ENCODE measurements at regions not wholly inside any gene's neighbourhood (a gene's known extent, or its start where the extent isn't known, plus 50 kb on each side); places are given as distances from the start of the nearest gene placed in this dataset.

DNA sequence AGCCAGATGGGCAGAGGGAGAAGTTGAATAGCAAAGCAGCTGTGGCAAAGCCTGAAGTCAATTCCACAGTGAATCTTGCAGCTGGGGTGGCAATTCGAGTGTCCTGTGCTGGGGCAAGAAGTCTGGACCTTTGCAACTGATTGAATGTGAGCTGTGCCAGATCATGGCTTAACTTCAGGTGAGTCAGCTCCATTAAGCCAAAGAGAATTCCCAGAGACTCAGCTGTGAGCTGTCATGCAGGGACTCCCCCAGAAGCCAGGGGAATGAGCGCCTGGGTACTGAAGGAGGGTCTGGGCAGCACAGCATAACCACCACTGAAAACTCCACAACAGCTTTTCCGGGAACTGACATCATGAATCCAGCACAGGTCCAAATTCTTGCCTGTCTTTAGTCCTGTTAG is 153.5 kb upstream of the TRPC7 start:
- TF ChIP-seq, protein P1, sequence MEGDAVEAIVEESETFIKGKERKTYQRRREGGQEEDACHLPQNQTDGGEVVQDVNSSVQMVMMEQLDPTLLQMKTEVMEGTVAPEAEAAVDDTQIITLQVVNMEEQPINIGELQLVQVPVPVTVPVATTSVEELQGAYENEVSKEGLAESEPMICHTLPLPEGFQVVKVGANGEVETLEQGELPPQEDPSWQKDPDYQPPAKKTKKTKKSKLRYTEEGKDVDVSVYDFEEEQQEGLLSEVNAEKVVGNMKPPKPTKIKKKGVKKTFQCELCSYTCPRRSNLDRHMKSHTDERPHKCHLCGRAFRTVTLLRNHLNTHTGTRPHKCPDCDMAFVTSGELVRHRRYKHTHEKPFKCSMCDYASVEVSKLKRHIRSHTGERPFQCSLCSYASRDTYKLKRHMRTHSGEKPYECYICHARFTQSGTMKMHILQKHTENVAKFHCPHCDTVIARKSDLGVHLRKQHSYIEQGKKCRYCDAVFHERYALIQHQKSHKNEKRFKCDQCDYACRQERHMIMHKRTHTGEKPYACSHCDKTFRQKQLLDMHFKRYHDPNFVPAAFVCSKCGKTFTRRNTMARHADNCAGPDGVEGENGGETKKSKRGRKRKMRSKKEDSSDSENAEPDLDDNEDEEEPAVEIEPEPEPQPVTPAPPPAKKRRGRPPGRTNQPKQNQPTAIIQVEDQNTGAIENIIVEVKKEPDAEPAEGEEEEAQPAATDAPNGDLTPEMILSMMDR (IDR thresholded peaks at IDR 0.05; ENCODE audit: low read depth, low read length), result no peak
- in situ Hi-C loops (cut with HindIII; ENCODE audit: low sequenced_read_pairs), result no loop called here
- H3K4me3 ChIP-seq (ENCODE audit: low read depth, low read length), result no peak overlapping the region
- DNase-seq (ENCODE audit: low read depth, low spot score), result no peak

DNA sequence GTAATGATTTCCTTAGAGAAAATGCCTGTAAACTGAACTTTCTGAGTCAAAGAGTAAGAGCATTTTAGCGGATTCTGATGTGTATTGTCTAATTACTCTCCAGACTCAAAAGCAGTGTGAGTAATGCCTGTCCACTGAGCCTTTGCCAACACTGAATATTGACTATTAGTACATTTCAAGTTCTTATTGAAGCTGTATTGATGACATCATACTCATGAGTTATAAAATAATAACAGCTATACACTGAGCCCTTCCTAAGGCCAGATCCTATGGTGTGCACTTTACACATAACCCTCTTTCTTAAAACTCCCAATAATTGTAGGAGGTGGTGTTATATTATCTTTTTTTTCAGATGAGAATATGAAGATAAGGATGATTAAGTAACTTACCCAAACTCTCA is 152.8 kb upstream of the TRPC7 start:
- in situ Hi-C loops (cut with HindIII; ENCODE audit: low sequenced_read_pairs), result no loop called here
- TF ChIP-seq, protein P1 (IDR thresholded peaks at IDR 0.05; ENCODE audit: low read depth, low read length), result no peak
- no peak overlapping the region for H3K4me3 ChIP-seq (ENCODE audit: low read depth, low read length)
- no peak for DNase-seq (ENCODE audit: low read depth, low spot score)

DNA sequence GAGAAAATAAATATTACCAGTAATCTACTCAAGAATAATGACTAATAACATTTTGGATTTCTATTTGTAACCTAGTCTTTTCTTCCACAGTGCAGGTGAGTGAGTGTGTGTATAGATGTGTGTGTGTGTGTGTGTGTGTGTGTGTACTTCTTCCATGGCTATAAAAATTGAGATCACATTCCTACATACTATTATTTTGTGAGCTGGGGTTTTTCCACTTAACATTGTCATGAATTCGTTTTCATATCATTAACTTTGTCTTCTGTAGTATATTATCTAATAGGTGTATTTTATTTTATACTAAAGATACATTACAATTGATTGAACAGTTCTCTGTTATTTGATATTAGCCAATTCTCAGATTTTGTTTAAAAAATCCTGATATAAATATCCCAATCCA is 152.4 kb upstream of the TRPC7 start:
- TF ChIP-seq, protein P1 (IDR thresholded peaks at IDR 0.05; ENCODE audit: low read depth, low read length), result no peak
- in situ Hi-C loops (cut with HindIII; ENCODE audit: low sequenced_read_pairs), result no loop called here
- DNase-seq (ENCODE audit: low read depth, low spot score), result no peak
- H3K4me3 ChIP-seq (ENCODE audit: low read depth, low read length), result no peak overlapping the region

DNA sequence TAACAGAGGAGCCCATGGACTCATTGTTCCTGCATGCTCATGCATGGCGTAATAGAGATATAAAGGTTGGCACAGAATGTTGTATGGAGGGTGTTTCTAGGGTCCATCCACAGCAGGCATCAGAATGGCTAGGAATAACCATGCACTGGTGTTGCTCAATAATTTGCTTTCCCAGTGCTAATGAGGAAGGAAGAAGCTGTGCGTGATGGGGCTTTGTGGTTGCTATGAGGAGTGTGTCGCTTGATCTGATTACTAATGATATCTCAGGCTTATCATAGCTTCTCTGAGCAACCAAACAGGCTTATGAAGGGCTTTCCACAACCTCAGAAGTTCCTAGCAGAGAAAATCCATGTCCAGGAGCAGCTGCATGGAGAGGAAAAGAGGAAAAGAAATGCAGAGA is 151.3 kb upstream of the TRPC7 start:
- TF ChIP-seq, protein P1 (IDR thresholded peaks at IDR 0.05; ENCODE audit: low read depth, low read length), result no peak
- in situ Hi-C loops (cut with HindIII; ENCODE audit: low sequenced_read_pairs), result no loop called here
- DNase-seq (ENCODE audit: low read depth, low spot score), result no peak
- no peak overlapping the region for H3K4me3 ChIP-seq (ENCODE audit: low read depth, low read length)

DNA sequence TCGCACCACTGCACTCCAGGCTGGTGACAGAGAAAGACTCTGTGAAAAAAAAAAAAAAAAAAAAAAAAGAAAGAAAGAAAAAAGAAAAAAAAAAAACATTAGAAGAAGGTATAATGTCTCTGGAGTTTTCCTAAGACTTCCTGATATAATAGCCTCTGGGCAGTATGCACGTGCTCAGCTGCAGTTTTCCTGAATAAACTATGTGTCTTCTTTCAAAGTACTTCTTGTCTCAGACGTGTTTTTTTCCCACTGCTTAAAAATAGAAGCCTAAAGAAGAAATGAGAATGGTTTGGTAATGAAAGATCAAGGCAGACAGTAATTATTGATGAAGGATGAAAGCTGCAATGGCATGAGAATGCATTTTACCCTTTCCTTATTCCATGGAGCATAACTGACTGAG is 148.1 kb upstream of the TRPC7 start:
- DNase-seq (ENCODE audit: low read depth, low spot score), result no peak
- in situ Hi-C loops (cut with HindIII; ENCODE audit: low sequenced_read_pairs), result no loop called here
- H3K4me3 ChIP-seq (ENCODE audit: low read depth, low read length), result no peak overlapping the region
- TF ChIP-seq, protein P1 (IDR thresholded peaks at IDR 0.05; ENCODE audit: low read depth, low read length), result no peak

DNA sequence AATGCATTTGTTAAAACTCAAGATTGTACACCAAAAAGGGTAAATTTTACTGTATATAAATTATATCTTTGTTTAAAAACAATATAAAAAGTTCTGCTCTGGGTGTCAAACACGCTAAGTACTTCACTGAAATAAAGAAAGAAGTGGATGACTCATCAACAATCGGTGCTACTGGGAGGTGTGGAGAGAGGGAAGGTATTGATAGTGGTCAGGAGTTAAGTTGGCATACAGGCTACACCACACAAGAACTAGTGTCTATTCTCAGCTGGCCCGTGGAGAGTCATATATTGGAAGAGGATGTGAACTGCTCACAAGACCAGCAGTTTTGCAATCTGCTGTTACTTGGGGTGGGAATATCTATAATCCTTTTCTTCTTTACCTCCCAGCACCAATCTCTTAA is 145.7 kb upstream of the TRPC7 start:
- in situ Hi-C loops (cut with HindIII; ENCODE audit: low sequenced_read_pairs), result no loop called here
- no peak for DNase-seq (ENCODE audit: low read depth, low spot score)
- H3K4me3 ChIP-seq (ENCODE audit: low read depth, low read length), result no peak overlapping the region
- TF ChIP-seq, protein P1 (IDR thresholded peaks at IDR 0.05; ENCODE audit: low read depth, low read length), result no peak

DNA sequence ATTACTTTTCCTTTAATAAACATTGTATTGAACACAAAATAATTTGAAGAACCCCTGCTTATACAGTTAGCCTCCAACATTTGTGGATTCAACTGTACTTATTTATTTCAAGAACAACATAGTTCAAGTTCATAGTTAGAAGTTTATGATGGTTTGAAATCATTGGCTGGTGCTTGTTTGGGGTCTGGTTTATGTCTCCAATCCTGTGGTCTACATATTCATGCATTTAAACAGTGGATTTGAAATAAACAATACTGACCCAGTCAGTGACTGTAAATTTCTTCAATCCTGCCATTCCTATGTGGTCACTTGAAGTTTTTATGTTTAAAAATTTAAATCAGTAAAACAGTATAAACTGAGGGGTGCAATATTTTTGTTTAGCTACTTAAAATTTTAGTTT is 145.1 kb upstream of the TRPC7 start:
- TF ChIP-seq, protein P1 (IDR thresholded peaks at IDR 0.05; ENCODE audit: low read depth, low read length), result no peak
- no peak for DNase-seq (ENCODE audit: low read depth, low spot score)
- H3K4me3 ChIP-seq (ENCODE audit: low read depth, low read length), result no peak overlapping the region
- in situ Hi-C loops (cut with HindIII; ENCODE audit: low sequenced_read_pairs), result no loop called here
